ENCODE measurements at regions not wholly inside any gene's neighbourhood (a gene's known extent, or its start where the extent isn't known, plus 50 kb on each side); places are given as distances from the start of the nearest gene placed in this dataset.
A peak's percentile ranks its signal among the peaks of the same experiment; 100 is the strongest.

GRCh38 chr6:71171497-71172070, 117.0 kb upstream of the OGFRL1 start:
- FAIRE-seq (no peak), DNase-seq (ENCODE audit: insufficient read length, low spot score) (no peak)
- TF ChIP-seq POLR2A (IDR thresholded peaks at IDR 0.05; ENCODE audit: low read depth, low read length): no peak

GRCh38 chr6:71179249-71179885, 109.2 kb upstream of the OGFRL1 start:
- no peak for DNase-seq (ENCODE audit: insufficient read length, low spot score)
- TF ChIP-seq POLR2A (IDR thresholded peaks at IDR 0.05; ENCODE audit: low read depth, low read length): no peak
- FAIRE-seq: no peak

- TF ChIP-seq POLR2A (IDR thresholded peaks at IDR 0.05; ENCODE audit: low read depth, low read length): no peak
- DNase-seq (ENCODE audit: insufficient read length, low spot score) (peak; percentile 22), FAIRE-seq (peak; percentile 100)
These were observed 107.0 kb upstream of the OGFRL1 start for GRCh38 chr6:71181565-71181964.

GRCh38 chr6:71187141-71187540, 101.5 kb upstream of the OGFRL1 start:
- TF ChIP-seq POLR2A (IDR thresholded peaks at IDR 0.05; ENCODE audit: low read depth, low read length): no peak
- FAIRE-seq: no peak
- DNase-seq (ENCODE audit: insufficient read length, low spot score): no peak

- DNase-seq (ENCODE audit: insufficient read length, low spot score): no peak
- no peak for TF ChIP-seq POLR2A (IDR thresholded peaks at IDR 0.05; ENCODE audit: low read depth, low read length)
- peak; percentile 36 for FAIRE-seq
These were observed 97.8 kb upstream of the OGFRL1 start for GRCh38 chr6:71190809-71191208.

- TF ChIP-seq POLR2A (IDR thresholded peaks at IDR 0.05; ENCODE audit: low read depth, low read length): no peak
- peak; percentile 16 for DNase-seq (ENCODE audit: insufficient read length, low spot score)
- peak; percentile 94 for FAIRE-seq
These were observed 93.9 kb upstream of the OGFRL1 start for GRCh38 chr6:71194724-71195123.

GRCh38 chr6:71197267-71197666, 91.3 kb upstream of the OGFRL1 start:
- peak; percentile 12 for DNase-seq (ENCODE audit: insufficient read length, low spot score)
- FAIRE-seq: peak; percentile 66
- no peak for TF ChIP-seq POLR2A (IDR thresholded peaks at IDR 0.05; ENCODE audit: low read depth, low read length)

- DNase-seq (ENCODE audit: insufficient read length, low spot score): no peak
- FAIRE-seq: peak; percentile 85
- no peak for TF ChIP-seq POLR2A (IDR thresholded peaks at IDR 0.05; ENCODE audit: low read depth, low read length)
These were observed 90.8 kb upstream of the OGFRL1 start for GRCh38 chr6:71197780-71198179.

- DNase-seq (ENCODE audit: insufficient read length, low spot score): no peak
- no peak for TF ChIP-seq POLR2A (IDR thresholded peaks at IDR 0.05; ENCODE audit: low read depth, low read length)
- FAIRE-seq: no peak
These were observed 89.7 kb upstream of the OGFRL1 start for GRCh38 chr6:71198908-71199307.

- no peak for TF ChIP-seq POLR2A (IDR thresholded peaks at IDR 0.05; ENCODE audit: low read depth, low read length)
- DNase-seq (ENCODE audit: insufficient read length, low spot score): no peak
- FAIRE-seq: no peak
These were observed 88.9 kb upstream of the OGFRL1 start for GRCh38 chr6:71199736-71200135.

- DNase-seq (ENCODE audit: insufficient read length, low spot score): no peak
- no peak for TF ChIP-seq POLR2A (IDR thresholded peaks at IDR 0.05; ENCODE audit: low read depth, low read length)
- no peak for FAIRE-seq
These were observed 85.4 kb upstream of the OGFRL1 start for GRCh38 chr6:71203206-71203605.

- DNase-seq (ENCODE audit: insufficient read length, low spot score) (no peak), FAIRE-seq (no peak)
- no peak for TF ChIP-seq POLR2A (IDR thresholded peaks at IDR 0.05; ENCODE audit: low read depth, low read length)
These were observed 83.9 kb upstream of the OGFRL1 start for GRCh38 chr6:71204741-71205140.

GRCh38 chr6:71205336-71205956, 83.2 kb upstream of the OGFRL1 start:
- DNase-seq (ENCODE audit: insufficient read length, low spot score) (no peak), FAIRE-seq (peak; percentile 88)
- TF ChIP-seq POLR2A (IDR thresholded peaks at IDR 0.05; ENCODE audit: low read depth, low read length): no peak

- FAIRE-seq: no peak
- no peak for TF ChIP-seq POLR2A (IDR thresholded peaks at IDR 0.05; ENCODE audit: low read depth, low read length)
- no peak for DNase-seq (ENCODE audit: insufficient read length, low spot score)
These were observed 82.5 kb upstream of the OGFRL1 start for GRCh38 chr6:71206089-71206488.

- no peak for DNase-seq (ENCODE audit: insufficient read length, low spot score)
- FAIRE-seq: no peak
- TF ChIP-seq POLR2A (IDR thresholded peaks at IDR 0.05; ENCODE audit: low read depth, low read length): no peak
These were observed 79.4 kb upstream of the OGFRL1 start for GRCh38 chr6:71209206-71209605.
